IPS-15b (cell line): ENCODE measurements at regions not wholly inside any gene's neighbourhood (a gene's known extent, or its start where the extent isn't known, plus 50 kb on each side); places are given as distances from the start of the nearest gene placed in this dataset.
"Not testable (repeated sequence)": the region's sequence is repeated elsewhere in the genome, so short reads cannot be mapped to it uniquely, and the experiment has no call there.

Source experiments
- H3K27me3 ChIP-seq: one replicate; pipeline ENCODE4 v1.6.1; 2013; ENCODE audit warnings: low read length; ENCODE audit not compliant: control insufficient read depth, insufficient read depth
- H3K36me3 ChIP-seq: one replicate; pipeline ENCODE4 v1.6.1; 2013; ENCODE audit warnings: low read length; ENCODE audit not compliant: control insufficient read depth, insufficient read depth
- H3K4me1 ChIP-seq: one replicate; pipeline ENCODE4 v1.6.1; 2013; ENCODE audit warnings: mild to moderate bottlenecking, low read length; ENCODE audit not compliant: control insufficient read depth, insufficient read depth
- H3K4me3 ChIP-seq: one replicate; pipeline ENCODE4 v1.5.1; 2013; ENCODE audit warnings: low read depth, low read length
- H3K9ac ChIP-seq: one replicate; pipeline ENCODE4 v1.6.1; 2013; ENCODE audit warnings: low read depth, mild to moderate bottlenecking, low read length
- H3K9me3 ChIP-seq: one replicate; pipeline ENCODE4 v1.6.1; 2013; ENCODE audit warnings: mild to moderate bottlenecking, low read length; ENCODE audit not compliant: control insufficient read depth, insufficient read depth

- H3K27me3 ChIP-seq, result no peaks in the 10 kb centered on the region
- no peaks in the 10 kb centered on the region for H3K36me3 ChIP-seq
- H3K4me1 ChIP-seq, result peaks cover 24% of the 10 kb centered on the region
- H3K4me3 ChIP-seq, result no peak overlapping the region
- H3K9me3 ChIP-seq, result no peaks in the 10 kb centered on the region
- H3K9ac ChIP-seq, result no peak overlapping the region
Observed at GRCh38 chrX:115913575-115913974, 257.0 kb upstream of the AGTR2 start.

- H3K9ac ChIP-seq, H3K36me3 ChIP-seq, H3K9me3 ChIP-seq, H3K27me3 ChIP-seq, H3K4me3 ChIP-seq: not testable (repeated sequence)
- H3K4me1 ChIP-seq, result peaks cover 24% of the 10 kb centered on the region
Observed at GRCh38 chrX:115915625-115916024, 254.9 kb upstream of the AGTR2 start.

GRCh38 chrX:115929480-115929879 lies 241.1 kb upstream of the AGTR2 start:
- Histone ChIP-seq H3K36me3 (peaks cover 2% of the 10 kb centered on the region), H3K4me1 (peaks cover 4% of the 10 kb centered on the region), H3K9me3 (peaks cover 2% of the 10 kb centered on the region), H3K9ac (no peak overlapping the region), H3K4me3 (no peak overlapping the region), H3K27me3 (no peaks in the 10 kb centered on the region)

GRCh38 chrX:115936008-115936407 lies 234.5 kb upstream of the AGTR2 start:
- no peak overlapping the region for H3K9ac ChIP-seq
- no peak overlapping the region for H3K4me3 ChIP-seq
- no peaks in the 10 kb centered on the region for H3K27me3 ChIP-seq
- peaks cover 23% of the 10 kb centered on the region for H3K36me3 ChIP-seq
- H3K9me3 ChIP-seq, result peaks cover 5% of the 10 kb centered on the region
- peaks cover 10% of the 10 kb centered on the region for H3K4me1 ChIP-seq

GRCh38 chrX:115939070-115939469 lies 231.5 kb upstream of the AGTR2 start:
- peaks cover 23% of the 10 kb centered on the region for H3K36me3 ChIP-seq

GRCh38 chrX:115939636-115940160 lies 230.8 kb upstream of the AGTR2 start:
- no peaks in the 10 kb centered on the region for H3K27me3 ChIP-seq
- peaks cover 10% of the 10 kb centered on the region for H3K4me1 ChIP-seq
- no peak overlapping the region for H3K4me3 ChIP-seq
- peaks cover under 1% of the 10 kb centered on the region for H3K9me3 ChIP-seq
- peaks cover 20% of the 10 kb centered on the region for H3K36me3 ChIP-seq
- H3K9ac ChIP-seq, result no peak overlapping the region

More at GRCh38 chrX:115939070-115939469, 231.5 kb upstream of the AGTR2 start:
- Histone ChIP-seq H3K9me3 (peaks cover 5% of the 10 kb centered on the region), H3K4me1 (peaks cover 10% of the 10 kb centered on the region), H3K9ac (no peak overlapping the region), H3K4me3 (no peak overlapping the region), H3K27me3 (no peaks in the 10 kb centered on the region)

- H3K27me3 ChIP-seq, result no peaks in the 10 kb centered on the region
- H3K4me3 ChIP-seq, result no peak overlapping the region
- H3K9me3 ChIP-seq, result no peaks in the 10 kb centered on the region
Observed at GRCh38 chrX:115940348-115940747, 230.2 kb upstream of the AGTR2 start.

GRCh38 chrX:115940888-115941332 lies 229.6 kb upstream of the AGTR2 start:
- no peak overlapping the region for H3K9ac ChIP-seq
- no peak overlapping the region for H3K4me3 ChIP-seq
- no peaks in the 10 kb centered on the region for H3K27me3 ChIP-seq
- H3K9me3 ChIP-seq, result no peaks in the 10 kb centered on the region
- H3K4me1 ChIP-seq, result peaks cover 10% of the 10 kb centered on the region
- peaks cover 7% of the 10 kb centered on the region for H3K36me3 ChIP-seq

More at GRCh38 chrX:115940348-115940747, 230.2 kb upstream of the AGTR2 start:
- no peak overlapping the region for H3K9ac ChIP-seq
- H3K4me1 ChIP-seq, result peaks cover 10% of the 10 kb centered on the region
- H3K36me3 ChIP-seq, result peaks cover 13% of the 10 kb centered on the region

GRCh38 chrX:115941388-115941787 lies 229.2 kb upstream of the AGTR2 start:
- Histone ChIP-seq H3K36me3 (peaks cover 7% of the 10 kb centered on the region), H3K9ac (no peak overlapping the region), H3K4me1 (peaks cover 8% of the 10 kb centered on the region), H3K27me3 (no peaks in the 10 kb centered on the region), H3K9me3 (no peaks in the 10 kb centered on the region), H3K4me3 (no peak overlapping the region)

GRCh38 chrX:115946059-115946458 lies 224.5 kb upstream of the AGTR2 start:
- H3K27me3 ChIP-seq, result no peaks in the 10 kb centered on the region
- peaks cover 6% of the 10 kb centered on the region for H3K4me1 ChIP-seq
- H3K36me3 ChIP-seq, result peaks cover 4% of the 10 kb centered on the region
- H3K9ac ChIP-seq, result no peak overlapping the region
- no peak overlapping the region for H3K4me3 ChIP-seq
- H3K9me3 ChIP-seq, result no peaks in the 10 kb centered on the region

GRCh38 chrX:115948018-115948923 lies 222.3 kb upstream of the AGTR2 start:
- Histone ChIP-seq H3K4me3 (no peak overlapping the region), H3K27me3 (no peaks in the 10 kb centered on the region), H3K9ac (no peak overlapping the region), H3K9me3 (no peaks in the 10 kb centered on the region), H3K36me3 (peaks cover 8% of the 10 kb centered on the region), H3K4me1 (peaks cover 6% of the 10 kb centered on the region)
